ENCODE measurements at regions not wholly inside any gene's neighbourhood (a gene's known extent, or its start where the extent isn't known, plus 50 kb on each side); places are given as distances from the start of the nearest gene placed in this dataset.

- TF ChIP-seq CTCF (IDR thresholded peaks at IDR 0.05; ENCODE audit: unreplicated experiment): no peak
- H3K36me3 Mint-ChIP-seq: no peaks in the 10 kb centered on the region
- H3K9me3 Mint-ChIP-seq: no peaks in the 10 kb centered on the region
- peaks cover 15% of the 10 kb centered on the region for H3K27me3 Mint-ChIP-seq (ENCODE audit: low read depth)
- no peak overlapping the region for H3K27ac Mint-ChIP-seq
- no peak overlapping the region for H3K4me3 Mint-ChIP-seq
- no peak for DNase-seq (ENCODE audit: low spot score in 2 of 2, unreplicated experiment in 2 of 2)
- H3K4me1 Mint-ChIP-seq: peaks cover 9% of the 10 kb centered on the region
Observed at GRCh38 chr5:96569770-96570169, 92.4 kb upstream of the CAST start.

- H3K27ac Mint-ChIP-seq: no peak overlapping the region
- no peak for TF ChIP-seq CTCF (IDR thresholded peaks at IDR 0.05; ENCODE audit: unreplicated experiment)
Observed at GRCh38 chr5:96572864-96573512, 89.2 kb upstream of the CAST start.

GRCh38 chr5:96573513-96573894, 88.7 kb upstream of the CAST start:
- Mint-ChIP-seq H3K4me3 (no peak overlapping the region), H3K27ac (no peak overlapping the region), H3K4me1 (no peaks in the 10 kb centered on the region), H3K9me3 (no peaks in the 10 kb centered on the region), H3K36me3 (no peaks in the 10 kb centered on the region), H3K27me3 (ENCODE audit: low read depth) (peaks cover 18% of the 10 kb centered on the region)
- TF ChIP-seq CTCF (IDR thresholded peaks at IDR 0.05; ENCODE audit: unreplicated experiment): no peak
- no peak for DNase-seq (ENCODE audit: low spot score in 2 of 2, unreplicated experiment in 2 of 2)

More at GRCh38 chr5:96572864-96573512, 89.2 kb upstream of the CAST start:
- Mint-ChIP-seq H3K4me3 (no peak overlapping the region), H3K27me3 (ENCODE audit: low read depth) (peaks cover 18% of the 10 kb centered on the region), H3K4me1 (no peaks in the 10 kb centered on the region), H3K36me3 (no peaks in the 10 kb centered on the region), H3K9me3 (no peaks in the 10 kb centered on the region)
- DNase-seq (ENCODE audit: low spot score in 2 of 2, unreplicated experiment in 2 of 2): no peak

- H3K36me3 Mint-ChIP-seq: no peaks in the 10 kb centered on the region
- no peaks in the 10 kb centered on the region for H3K4me1 Mint-ChIP-seq
- H3K27me3 Mint-ChIP-seq (ENCODE audit: low read depth): peaks cover 5% of the 10 kb centered on the region
- no peak for TF ChIP-seq CTCF (IDR thresholded peaks at IDR 0.05; ENCODE audit: unreplicated experiment)
- H3K27ac Mint-ChIP-seq: no peak overlapping the region
- no peaks in the 10 kb centered on the region for H3K9me3 Mint-ChIP-seq
- no peak for DNase-seq (ENCODE audit: low spot score in 2 of 2, unreplicated experiment in 2 of 2)
- H3K4me3 Mint-ChIP-seq: no peak overlapping the region
Observed at GRCh38 chr5:96576876-96577275, 85.3 kb upstream of the CAST start.

GRCh38 chr5:96577909-96578308, 84.3 kb upstream of the CAST start:
- DNase-seq (ENCODE audit: low spot score in 2 of 2, unreplicated experiment in 2 of 2): no peak
- no peaks in the 10 kb centered on the region for H3K4me1 Mint-ChIP-seq
- H3K36me3 Mint-ChIP-seq: no peaks in the 10 kb centered on the region
- H3K27me3 Mint-ChIP-seq (ENCODE audit: low read depth): peaks cover 5% of the 10 kb centered on the region
- H3K9me3 Mint-ChIP-seq: no peaks in the 10 kb centered on the region
- H3K4me3 Mint-ChIP-seq: no peak overlapping the region
- H3K27ac Mint-ChIP-seq: no peak overlapping the region
- TF ChIP-seq CTCF (IDR thresholded peaks at IDR 0.05; ENCODE audit: unreplicated experiment): no peak

- Mint-ChIP-seq H3K4me1 (no peaks in the 10 kb centered on the region), H3K9me3 (no peaks in the 10 kb centered on the region), H3K36me3 (no peaks in the 10 kb centered on the region), H3K27me3 (ENCODE audit: low read depth) (peaks cover 17% of the 10 kb centered on the region), H3K4me3 (no peak overlapping the region), H3K27ac (no peak overlapping the region)
- DNase-seq (ENCODE audit: low spot score in 2 of 2, unreplicated experiment in 2 of 2): no peak
- TF ChIP-seq CTCF (IDR thresholded peaks at IDR 0.05; ENCODE audit: unreplicated experiment): no peak
Observed at GRCh38 chr5:96579711-96580110, 82.5 kb upstream of the CAST start.
